ENCODE measurements at regions not wholly inside any gene's neighbourhood (a gene's known extent, or its start where the extent isn't known, plus 50 kb on each side); places are given as distances from the start of the nearest gene placed in this dataset.

GRCh38 chr4:137131201-137131600, 401.1 kb downstream of the PCDH18 start:
- TF ChIP-seq CTCF (IDR thresholded peaks at IDR 0.05) (no peak), EZH2 (IDR thresholded peaks at IDR 0.05; ENCODE audit: borderline replicate concordance, insufficient read depth, low read depth, low read length, poor library complexity, severe bottlenecking) (no peak)
